ENCODE measurements at regions not wholly inside any gene's neighbourhood (a gene's known extent, or its start where the extent isn't known, plus 50 kb on each side); places are given as distances from the start of the nearest gene placed in this dataset.

GRCh38 chr12:84764001-84764400 lies 148.6 kb downstream of the SLC6A15 start:
- H4K91ac ChIP-seq (ENCODE audit: insufficient read depth, low read depth, low read length): no peak overlapping the region

More at GRCh38 chr12:84764001-84764400, 148.6 kb downstream of the SLC6A15 start:
- CTCF ChIA-PET: no interaction called here
- Histone ChIP-seq H2BK15ac (ENCODE audit: low read depth, low read length) (no peak overlapping the region), H4K8ac (ENCODE audit: low read depth in 2 of 2, low read length in 2 of 2) (no peak overlapping the region), H2BK5ac (ENCODE audit: low read depth, low read length, poor library complexity, severe bottlenecking) (no peak overlapping the region), H3K14ac (replicated peaks; ENCODE audit: low read depth, low read length) (no peak overlapping the region), H2BK20ac (ENCODE audit: low read depth, low read length) (no peak overlapping the region), H4K5ac (ENCODE audit: low read depth, low read length) (no peak overlapping the region), H3K27ac (ENCODE audit: insufficient read depth, low read length) (no peak overlapping the region), H3K18ac (ENCODE audit: low read depth, low read length) (no peak overlapping the region), H3K4ac (ENCODE audit: low read depth, low read length) (no peak overlapping the region), H3K4me3 (ENCODE audit: insufficient read depth, low read depth, low read length) (no peak overlapping the region), H2AK9ac (replicated peaks; ENCODE audit: low read depth, low read length, poor library complexity) (no peak overlapping the region), H3K4me1 (ENCODE audit: control insufficient read depth, insufficient read depth, low read length) (no peaks in the 10 kb centered on the region), H3K4me2 (ENCODE audit: low read depth, low read length) (no peak overlapping the region), H2BK120ac (ENCODE audit: low read depth, low read length) (no peak overlapping the region), H3K23ac (ENCODE audit: low read depth, low read length) (no peak overlapping the region), H3K27me3 (ENCODE audit: control insufficient read depth, insufficient read depth, low read length) (no peaks in the 10 kb centered on the region), H4K20me1 (ENCODE audit: insufficient read depth, low read length) (no peaks in the 10 kb centered on the region), H3K9me3 (ENCODE audit: control insufficient read depth, insufficient read depth, low read length) (no peaks in the 10 kb centered on the region), H2AK5ac (ENCODE audit: low read depth, low read length) (no peak overlapping the region), H3K9me1 (ENCODE audit: insufficient read depth, low read length) (no peaks in the 10 kb centered on the region), H3K9ac (ENCODE audit: low read depth, low read length) (no peak overlapping the region), H3K79me1 (ENCODE audit: low read depth in 1 of 2, low read length in 2 of 2) (no peaks in the 10 kb centered on the region), H2AFZ (replicated peaks; ENCODE audit: low read length, poor library complexity) (no peak overlapping the region), H3K36me3 (ENCODE audit: control insufficient read depth, insufficient read depth, low read length) (no peaks in the 10 kb centered on the region), H3K56ac (ENCODE audit: extremely low read depth, insufficient read depth, low read length) (no peak overlapping the region)
- dilution Hi-C loops (cut with HindIII; ENCODE audit: low sequenced_read_pairs, unreplicated experiment) (no loop called here), in situ Hi-C loops (cut with MboI; ENCODE audit: low sequenced_read_pairs) (no loop called here), intact Hi-C loops (cut with micrococcal nuclease) (no loop called here)
- no CpG with 5 or more reads among the region's 1 CpG for WGBS, 2 experiments (ENCODE audit: extremely low coverage in 2 of 2, insufficient read length in 1 of 2)
- TF ChIP-seq RFX5 (IDR thresholded peaks at IDR 0.05; ENCODE audit: low read depth, low read length) (no peak), RCOR1 (IDR thresholded peaks at IDR 0.05; ENCODE audit: insufficient replicate concordance, low read length) (no peak), CEBPB (IDR thresholded peaks at IDR 0.05; ENCODE audit: low read depth, low read length) (no peak), CHD1 (IDR thresholded peaks at IDR 0.05; ENCODE audit: low read depth, low read length) (no peak), USF2 (IDR thresholded peaks at IDR 0.05; ENCODE audit: low read depth, low read length) (no peak), MXI1 (IDR thresholded peaks at IDR 0.05; ENCODE audit: borderline replicate concordance, low read depth, low read length) (no peak), CTCF (conservative IDR thresholded peaks at IDR 0.05; ENCODE audit: low read depth, low read length) (no peak), RAD21 (IDR thresholded peaks at IDR 0.05; ENCODE audit: low read length) (no peak), BHLHE40 (IDR thresholded peaks at IDR 0.05; ENCODE audit: low read depth, low read length) (no peak), MAZ (IDR thresholded peaks at IDR 0.05; ENCODE audit: borderline replicate concordance, low read depth, low read length) (no peak), MAFK (IDR thresholded peaks at IDR 0.05; ENCODE audit: low read depth, low read length) (no peak), ELK1 (IDR thresholded peaks at IDR 0.05; ENCODE audit: borderline replicate concordance, low read depth, low read length) (no peak), SMC3 (IDR thresholded peaks at IDR 0.05; ENCODE audit: low read depth, low read length) (no peak), NFE2L2 (IDR thresholded peaks at IDR 0.05; ENCODE audit: low read depth, low read length) (no peak), POLR2A (IDR thresholded peaks at IDR 0.05; ENCODE audit: low read depth, low read length) (no peak), FOS (IDR thresholded peaks at IDR 0.05; ENCODE audit: low read depth, low read length) (no peak)
- POLR2A ChIA-PET (ENCODE audit: unreplicated experiment): no interaction called here
- ATAC-seq (ENCODE audit: low read depth) (no peak), DNase-seq (peak; percentile 2)
- no TSS peak for BruUV-seq (replicated peaks)

All from IMR-90 (cell line).